Uterus (tissue), 2 donors: ENCODE measurements at regions not wholly inside any gene's neighbourhood (a gene's known extent, or its start where the extent isn't known, plus 50 kb on each side); places are given as distances from the start of the nearest gene placed in this dataset.

Experiments used
- CTCF ChIP-seq, 4 experiments: fragments of 200-600 bp in 2 of 4; fragments of 450-650 bp in 2 of 4; sonication (generic) in 2 of 4; IDR thresholded peaks; one replicate each; pipeline ENCODE4 v1.5.1; 2016 to 2019; ENCODE audit warnings: antibody characterized with exemption in 4 of 4, mild to moderate bottlenecking in 2 of 4, moderate library complexity in 1 of 4
- POLR2A ChIP-seq, 2 donors: fragments of 450-650 bp; IDR thresholded peaks; one replicate each; pipeline ENCODE4 v1.6.1; 2016; ENCODE audit warnings: antibody characterized with exemption in 2 of 2, mild to moderate bottlenecking in 1 of 2, moderate library complexity in 1 of 2

DNA sequence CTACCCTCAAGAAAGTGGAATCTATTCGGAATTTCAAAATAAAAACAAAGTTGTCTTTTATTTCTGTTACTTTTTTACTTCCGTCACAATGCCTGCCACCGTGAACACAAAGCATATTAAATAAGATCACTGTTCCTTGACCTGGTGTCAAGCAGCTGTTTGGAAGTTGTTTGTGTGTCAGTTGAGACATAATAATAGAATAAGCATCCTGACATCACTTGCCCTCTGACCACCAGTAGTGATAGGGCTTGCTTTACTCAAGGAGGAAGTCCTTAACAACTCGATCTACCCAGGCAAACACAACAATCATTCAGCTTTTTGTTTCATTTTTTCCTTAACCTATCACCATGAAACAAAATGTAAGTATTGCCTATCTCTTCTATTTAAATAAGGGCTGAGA lies 454.4 kb upstream of the RASGRP1 start:
- no peak for TF ChIP-seq CTCF (IDR thresholded peaks at IDR 0.05)
- TF ChIP-seq POLR2A (IDR thresholded peaks at IDR 0.05): no peak
